Adrenal gland (tissue), 5 donors: ENCODE measurements at regions not wholly inside any gene's neighbourhood (a gene's known extent, or its start where the extent isn't known, plus 50 kb on each side); places are given as distances from the start of the nearest gene placed in this dataset.

Experiments used
- CTCF ChIP-seq, 6 experiments: fragments of 450-650 bp in 4 of 6; fragments of 200-600 bp in 2 of 6; sonication (generic) in 1 of 6; IDR thresholded peaks; 1 replicate in 5 of 6; 2 replicates in 1 of 6; pipeline versions ENCODE4 v1.5.1 to v1.8.0; 2016 to 2021; ENCODE audit warnings: antibody characterized with exemption in 6 of 6, mild to moderate bottlenecking in 2 of 6, moderate library complexity in 1 of 6
- POLR2A ChIP-seq, 2 donors: fragments of 450-650 bp; IDR thresholded peaks; one replicate each; pipeline ENCODE4 v1.6.1; 2017; ENCODE audit warnings: antibody characterized with exemption in 2 of 2, mild to moderate bottlenecking in 2 of 2, moderate library complexity in 1 of 2
- donor health status: DM: no; HTN: no; CAD: no.

- TF ChIP-seq CTCF (IDR thresholded peaks at IDR 0.05) (no peak), POLR2A (IDR thresholded peaks at IDR 0.05) (no peak)
Observed at GRCh38 chr16:25628766-25629165, 63.0 kb upstream of the HS3ST4 start.
